HCT116 (cell line): ENCODE measurements at regions not wholly inside any gene's neighbourhood (a gene's known extent, or its start where the extent isn't known, plus 50 kb on each side); places are given as distances from the start of the nearest gene placed in this dataset.

Source experiments
- ATAC-seq: fragments of 200-7000 bp; cut with Tn5 transposase; 2 replicates; pipeline ENCODE4 v1.9.1; 2020; ENCODE audit warnings: mild to moderate bottlenecking, moderate library complexity
- BruUV-seq: library from RNA; stranded (reverse); fragments of 400-500 nt; replicated peaks from 2 replicates; lab custom pipeline; 2021; lab: Mats Ljungman, UMichigan
- CTCF ChIA-PET: fragments of 300-600 bp; sonication (Branson Sonifier 250); formaldehyde crosslinking; loops from one replicate; lab custom pipeline; 2021; ENCODE audit warnings: antibody characterized with exemption; lab: Charles Lee
- POLR2A ChIA-PET: fragments of 300-600, 350-600 bp; sonication (Branson Sonifier 250); formaldehyde crosslinking; loops from one replicate; lab custom pipeline; 2021; ENCODE audit warnings: antibody characterized with exemption; lab: Charles Lee
- RAD21 ChIA-PET, 2 experiments: fragments of 300-600 bp; sonication (Branson Sonifier 250); formaldehyde crosslinking; loops; one replicate each; lab custom pipeline; 2023; ENCODE audit warnings: low total read pairs in 2 of 2; ENCODE audit not compliant: uncharacterized antibody in 2 of 2, unreplicated experiment in 2 of 2, low non-redundant PET in 1 of 2; lab: Charles Lee
- DNase-seq: peaks from one replicate; pipeline ENCODE4 v3.0.0-alpha.2; 2010; ENCODE audit warnings: low read depth, low spot score
- H2AFZ ChIP-seq: fragments of 200-600 bp; shearing (Covaris generic), sonication (generic); 2 replicates; pipeline ENCODE4 v1.6.1; 2017; ENCODE audit warnings: low read depth, mixed run types, mixed read lengths, antibody characterized with exemption, low read length; ENCODE audit not compliant: poor library complexity, severe bottlenecking
- H3K27ac ChIP-seq: 2 replicates; pipeline ENCODE4 v1.5.1; 2012; ENCODE audit warnings: low read depth, low read length
- H3K27me3 ChIP-seq: fragments of 200-600 bp; sonication (generic); 2 replicates; pipeline ENCODE4 v1.6.1; 2016; ENCODE audit warnings: mixed run types, low read length, mixed read lengths; ENCODE audit not compliant: insufficient read depth
- H3K36me3 ChIP-seq, 2 experiments: fragments of 200-500 bp in 1 of 2; fragments of 200-600 bp in 1 of 2; sonication (Bioruptor generic) in 1 of 2; sonication (generic) in 1 of 2; 2 replicates each; pipeline versions ENCODE4 v1.5.1 to v1.6.1; 2014 to 2016; ENCODE audit warnings: low read length in 2 of 2, inconsistent platforms in 1 of 2, mixed read lengths in 1 of 2, mixed run types in 1 of 2; ENCODE audit not compliant: insufficient read depth in 2 of 2, control insufficient read depth in 1 of 2
- H3K4me1 ChIP-seq, 2 experiments: fragments of 200-600 bp in 1 of 2; sonication (generic) in 1 of 2; 2 replicates each; pipeline versions ENCODE4 v1.5.1 to v1.6.1; 2012 to 2017; ENCODE audit warnings: low read length in 2 of 2, inconsistent platforms in 1 of 2, mild to moderate bottlenecking in 1 of 2, mixed read lengths in 1 of 2, mixed run types in 1 of 2, moderate library complexity in 1 of 2; ENCODE audit not compliant: insufficient read depth in 2 of 2, control insufficient read depth in 1 of 2
- H3K4me2 ChIP-seq: fragments of 200-600 bp; sonication (generic); 2 replicates; pipeline ENCODE4 v1.6.1; 2017; ENCODE audit warnings: mixed run types, low read length, mixed read lengths
- H3K4me3 ChIP-seq, 2 experiments: fragments of 200-600 bp in 1 of 2; sonication (generic) in 1 of 2; replicated peaks in 1 of 2; 2 replicates each; pipeline ENCODE4 v1.5.1; 2011 to 2016; ENCODE audit warnings: low read length in 2 of 2, control low read depth in 1 of 2, low read depth in 1 of 2, mild to moderate bottlenecking in 1 of 2, mixed read lengths in 1 of 2, mixed run types in 1 of 2
- H3K79me2 ChIP-seq: fragments of 200-600 bp; sonication (generic); 2 replicates; pipeline ENCODE4 v1.6.1; 2017; ENCODE audit warnings: mild to moderate bottlenecking, mixed run types, low read length, moderate library complexity, mixed read lengths; ENCODE audit not compliant: insufficient read depth
- H3K9ac ChIP-seq: fragments of 200-600 bp; sonication (generic); 2 replicates; pipeline ENCODE4 v1.6.1; 2016; ENCODE audit warnings: low read length, mixed read lengths
- H3K9me2 ChIP-seq: fragments of 200-600 bp; sonication (generic), shearing (Covaris generic); 2 replicates; pipeline ENCODE4 v1.6.1; 2017; ENCODE audit warnings: mixed run types, mild to moderate bottlenecking, moderate library complexity; ENCODE audit not compliant: insufficient read depth
- H3K9me3 ChIP-seq, 2 experiments: fragments of 200-500 bp in 1 of 2; fragments of 200-600 bp in 1 of 2; sonication (Bioruptor generic) in 1 of 2; sonication (generic) in 1 of 2; 2 replicates each; pipeline ENCODE4 v1.6.1; 2014 to 2017; ENCODE audit warnings: low read length in 2 of 2, mixed read lengths in 2 of 2, inconsistent platforms in 1 of 2, low read depth in 1 of 2, mild to moderate bottlenecking in 1 of 2, mixed run types in 1 of 2, moderate library complexity in 1 of 2; ENCODE audit not compliant: control insufficient read depth in 1 of 2, insufficient read depth in 1 of 2
- H4K20me1 ChIP-seq: fragments of 200-600 bp; sonication (generic), shearing (Covaris generic); 2 replicates; pipeline ENCODE4 v1.6.1; 2017; ENCODE audit warnings: mixed run types, mild to moderate bottlenecking, moderate library complexity; ENCODE audit not compliant: insufficient read depth
- ATF3 ChIP-seq: IDR thresholded peaks from 2 replicates; pipeline ENCODE4 v1.6.1; 2012
- CBX3 ChIP-seq: IDR thresholded peaks from 2 replicates; pipeline ENCODE4 v1.6.1; 2012; ENCODE audit warnings: low read depth
- CTCF ChIP-seq, 3 experiments: fragments of 200-600 bp in 1 of 3; sonication (generic) in 1 of 3; IDR thresholded peaks in 2 of 3; conservative IDR thresholded peaks in 1 of 3; 2 replicates each; pipeline ENCODE4 v1.5.1; 2012 to 2017; ENCODE audit warnings: low read depth in 2 of 3, low read length in 2 of 3, antibody characterized with exemption in 1 of 3, borderline replicate concordance in 1 of 3, control low read depth in 1 of 3, mild to moderate bottlenecking in 1 of 3, mixed read lengths in 1 of 3, mixed run types in 1 of 3, moderate library complexity in 1 of 3; ENCODE audit not compliant: insufficient read depth in 1 of 3
- ELF1 ChIP-seq: IDR thresholded peaks from 2 replicates; pipeline ENCODE4 v1.6.1; 2012; ENCODE audit warnings: low read depth, borderline replicate concordance
- EZH2 ChIP-seq: fragments of 200-600 bp; sonication (generic); IDR thresholded peaks from 2 replicates; pipeline ENCODE4 v1.6.1; 2017; ENCODE audit warnings: antibody characterized with exemption, mixed run types
- EZH2phosphoT487 ChIP-seq: fragments of 200-600 bp; IDR thresholded peaks from 2 replicates; pipeline ENCODE4 v1.6.1; 2018; ENCODE audit warnings: antibody characterized with exemption, borderline replicate concordance
- MAX ChIP-seq: IDR thresholded peaks from 2 replicates; pipeline ENCODE4 v1.6.1; 2012
- POLR2A ChIP-seq: IDR thresholded peaks from 2 replicates; pipeline ENCODE4 v1.7.0; 2011; ENCODE audit warnings: borderline replicate concordance; ENCODE audit not compliant: insufficient read depth, insufficient read length; ENCODE audit errors: extremely low read depth
- POLR2AphosphoS5 ChIP-seq: IDR thresholded peaks from 2 replicates; pipeline ENCODE4 v1.6.1; 2011; ENCODE audit warnings: mild to moderate bottlenecking, low read depth, low read length, moderate library complexity
- RAD21 ChIP-seq: IDR thresholded peaks from 2 replicates; pipeline ENCODE4 v1.6.1; 2012; ENCODE audit warnings: low read depth, mild to moderate bottlenecking
- SP1 ChIP-seq: IDR thresholded peaks from 2 replicates; pipeline ENCODE4 v1.6.1; 2012; ENCODE audit warnings: low read depth
- SRF ChIP-seq: IDR thresholded peaks from 2 replicates; pipeline ENCODE4 v1.6.1; 2012; ENCODE audit warnings: low read depth
- TCF7L2 ChIP-seq: IDR thresholded peaks from 2 replicates; pipeline ENCODE4 v1.7.0; 2011; ENCODE audit warnings: borderline replicate concordance, inconsistent platforms; ENCODE audit not compliant: insufficient read depth, insufficient read length; ENCODE audit errors: extremely low read depth
- YY1 ChIP-seq: IDR thresholded peaks from 2 replicates; pipeline ENCODE4 v1.6.1; 2011; ENCODE audit warnings: low read length, low read depth, moderate library complexity, mild to moderate bottlenecking; ENCODE audit not compliant: insufficient replicate concordance; ENCODE audit errors: extremely low read depth
- ZBTB33 ChIP-seq: IDR thresholded peaks from 2 replicates; pipeline ENCODE4 v1.6.1; 2011; ENCODE audit warnings: mild to moderate bottlenecking, low read length, moderate library complexity; ENCODE audit not compliant: insufficient replicate concordance; ENCODE audit errors: extremely low read depth
- ZFX ChIP-seq: fragments of 450-650 bp; IDR thresholded peaks from 2 replicates; pipeline ENCODE4 v1.6.1; 2017
- intact Hi-C: fragments of 100-400 bp; cut with micrococcal nuclease; formaldehyde crosslinking; loops from 2 replicates; pipeline ENCODE4 v1.10.0; 2022

- H3K4me2 ChIP-seq, result no peak overlapping the region
Measured at GRCh38 chr10:55747244-55747643, 613.8 kb downstream of the ZWINT start.

More at GRCh38 chr10:55747244-55747643, 613.8 kb downstream of the ZWINT start:
- H3K4me3 ChIP-seq, result no peak overlapping the region
- no peaks in the 10 kb centered on the region for H3K36me3 ChIP-seq
- intact Hi-C loops, result no loop called here
- ATAC-seq (no peak), DNase-seq (no peak)
- H3K9me3 ChIP-seq, result peaks cover 0 to 9% of the 10 kb centered on the region in 2 experiments; a peak in 1 of 4 replicates
- H3K9ac ChIP-seq, result no peak overlapping the region
- CTCF ChIA-PET, result no interaction called here
- H3K79me2 ChIP-seq, result no peaks in the 10 kb centered on the region
- H4K20me1 ChIP-seq, result no peaks in the 10 kb centered on the region
- POLR2A ChIA-PET, result no interaction called here
- no peaks in the 10 kb centered on the region for H3K4me1 ChIP-seq
- no peaks in the 10 kb centered on the region for H3K9me2 ChIP-seq
- RAD21 ChIA-PET, result no interaction called here
- no TSS peak for BruUV-seq
- no peaks in the 10 kb centered on the region for H3K27me3 ChIP-seq
- H2AFZ ChIP-seq, result no peak overlapping the region
- no peak overlapping the region for H3K27ac ChIP-seq
- TF ChIP-seq SRF (no peak), RAD21 (no peak), ZFX (no peak), CTCF (IDR thresholded peaks at IDR 0.05 in 2 of 3, conservative IDR thresholded peaks at IDR 0.05 in 1 of 3; ENCODE audit: borderline replicate concordance in 1 of 3, insufficient read depth in 1 of 3, low read depth in 2 of 3, low read length in 2 of 3) (no peak), CBX3 (no peak), ZBTB33 (no peak), SP1 (no peak), TCF7L2 (no peak), POLR2AphosphoS5 (no peak), MAX (no peak), EZH2 (no peak), ELF1 (no peak), POLR2A (no peak), YY1 (no peak), ATF3 (no peak), EZH2phosphoT487 (no peak)
